Fibroblast of peridontal ligament (primary cell): ENCODE measurements at regions not wholly inside any gene's neighbourhood (a gene's known extent, or its start where the extent isn't known, plus 50 kb on each side); places are given as distances from the start of the nearest gene placed in this dataset.
"Not testable (repeated sequence)": the region's sequence is repeated elsewhere in the genome, so short reads cannot be mapped to it uniquely, and the experiment has no call there.

ENCODE experiments used
- DNase-seq: peaks from one replicate; pipeline ENCODE4 v3.0.0-alpha.2; 2010; ENCODE audit errors: extremely low read depth

DNA sequence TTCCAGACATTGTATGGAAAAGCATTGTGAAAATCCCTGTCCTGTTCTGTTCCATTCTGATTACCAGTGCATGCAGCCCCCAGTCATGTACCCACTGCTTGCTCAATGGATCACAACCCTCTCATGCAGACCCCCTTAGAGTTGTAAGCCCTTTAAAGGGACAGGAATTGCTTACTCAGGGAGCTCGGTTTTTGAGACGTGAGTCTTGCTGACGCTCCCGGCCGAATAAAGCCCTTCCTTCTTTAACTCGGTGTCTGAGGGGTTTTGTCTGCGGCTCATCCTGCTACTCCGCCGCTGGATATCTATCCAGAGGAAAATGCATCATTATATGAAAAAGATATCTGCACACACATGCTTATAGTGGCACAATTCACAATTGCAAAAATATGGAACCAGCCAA is 1425.6 kb downstream of the STIM2 start:
- DNase-seq: not testable (repeated sequence)

GRCh38 chr4:28287831-28288233 is 1427.2 kb downstream of the STIM2 start:
- DNase-seq: peak; percentile 94

DNA sequence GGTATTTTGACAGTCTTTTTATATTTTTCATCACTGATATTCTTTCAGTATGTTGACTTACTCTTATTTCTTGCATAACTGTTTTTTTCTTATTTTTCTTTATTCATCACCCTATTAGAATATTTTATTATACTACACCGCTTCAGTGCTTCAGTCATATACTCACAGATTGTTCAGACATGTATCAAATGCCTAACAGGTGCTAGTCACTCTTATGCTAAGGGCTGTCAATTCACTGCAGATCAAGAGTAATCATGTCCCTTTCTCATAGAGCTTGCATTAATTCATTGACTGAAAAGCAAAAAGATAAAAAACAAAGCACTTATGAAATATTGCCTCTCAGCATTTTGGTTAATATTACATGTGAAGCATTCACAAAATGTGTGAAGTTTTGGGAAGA is 1435.6 kb downstream of the STIM2 start:
- DNase-seq: no peak

- no peak for DNase-seq
These were observed 1450.3 kb downstream of the STIM2 start for GRCh38 chr4:28310926-28311325.

DNA sequence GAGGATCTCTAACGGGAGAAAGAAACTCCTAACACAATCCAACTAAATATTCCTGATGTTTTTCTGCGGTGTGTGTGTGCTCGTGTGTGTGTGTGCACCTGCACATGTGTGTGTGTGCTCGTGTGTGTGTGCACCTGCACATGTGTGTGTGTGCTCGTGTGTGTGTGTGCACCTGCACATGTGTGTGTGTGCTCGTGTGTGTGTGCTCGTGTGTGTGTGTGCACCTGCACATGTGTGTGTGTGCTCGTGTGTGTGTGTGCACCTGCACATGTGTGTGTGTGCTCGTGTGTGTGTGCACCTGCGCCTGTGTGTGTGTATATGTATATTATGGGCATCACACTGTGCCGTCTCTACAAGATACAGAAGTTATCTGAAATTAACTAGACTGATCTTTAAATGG is 1451.9 kb downstream of the STIM2 start:
- not testable (repeated sequence) for DNase-seq

DNA sequence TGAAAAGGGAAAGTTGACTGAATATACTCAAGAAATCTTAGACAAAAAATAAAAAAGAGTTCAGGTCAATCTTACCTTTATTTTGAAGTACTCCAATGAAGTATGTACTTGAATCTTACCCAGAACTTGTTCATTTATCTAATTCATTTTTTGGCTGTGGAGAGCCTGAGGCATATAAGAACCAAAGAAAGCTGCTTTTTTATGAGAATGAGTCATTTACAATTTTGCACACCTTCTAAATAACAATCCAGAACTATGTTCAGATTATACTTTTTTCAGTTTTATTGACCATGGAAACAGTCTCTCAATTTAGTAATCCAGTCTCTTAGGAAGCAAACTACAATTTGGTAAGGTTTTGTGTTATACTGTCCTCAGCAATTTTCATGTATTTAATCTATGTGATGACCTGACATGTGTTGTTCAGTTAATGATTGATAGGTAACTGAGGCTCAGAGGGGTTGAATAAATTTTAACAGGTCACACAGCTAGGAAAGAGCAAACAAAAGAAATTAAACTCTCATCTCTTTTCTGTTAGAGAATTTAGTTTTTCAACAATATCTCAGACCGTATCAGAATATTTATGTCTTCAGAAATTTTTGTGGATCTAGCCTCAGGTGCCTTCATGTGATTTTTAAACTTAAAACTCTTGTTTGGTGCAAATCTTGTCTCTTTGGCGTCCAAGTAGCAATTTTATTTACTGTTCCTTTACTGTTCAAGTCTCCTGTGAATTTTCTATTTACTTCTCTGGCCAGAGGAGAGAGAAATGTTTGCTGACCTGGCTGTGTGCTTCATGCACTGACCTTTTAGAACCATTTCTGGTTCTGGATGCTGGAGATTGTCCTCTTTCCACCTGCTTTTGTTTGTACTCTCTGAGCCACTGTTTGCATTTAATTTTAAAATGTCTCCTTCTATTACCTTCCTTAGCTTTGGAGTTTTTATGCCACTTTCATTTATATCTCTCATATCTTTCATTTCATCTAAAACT is 1453.4 kb downstream of the STIM2 start:
- no peak for DNase-seq

- DNase-seq: no peak
These were observed 1456.6 kb downstream of the STIM2 start for GRCh38 chr4:28317221-28317620.

DNA sequence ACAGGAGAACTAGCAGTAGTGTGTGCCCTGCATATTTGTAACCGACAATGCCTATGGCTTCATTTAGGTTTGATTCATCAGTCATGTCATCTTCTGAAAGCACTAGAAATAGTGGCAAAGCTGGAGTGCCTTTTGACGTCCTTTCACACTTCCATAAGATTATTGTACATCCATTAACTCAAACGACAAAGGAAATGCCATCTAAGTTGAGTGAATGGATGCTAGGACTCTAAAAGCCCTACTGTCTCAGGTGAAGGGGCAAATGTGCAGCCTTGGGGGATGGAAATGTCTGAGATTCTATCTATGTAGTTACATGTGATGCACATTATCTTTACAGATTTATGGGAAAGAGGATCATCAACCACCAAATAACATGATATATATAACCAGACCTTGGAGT is 1473.6 kb downstream of the STIM2 start:
- no peak for DNase-seq

DNA sequence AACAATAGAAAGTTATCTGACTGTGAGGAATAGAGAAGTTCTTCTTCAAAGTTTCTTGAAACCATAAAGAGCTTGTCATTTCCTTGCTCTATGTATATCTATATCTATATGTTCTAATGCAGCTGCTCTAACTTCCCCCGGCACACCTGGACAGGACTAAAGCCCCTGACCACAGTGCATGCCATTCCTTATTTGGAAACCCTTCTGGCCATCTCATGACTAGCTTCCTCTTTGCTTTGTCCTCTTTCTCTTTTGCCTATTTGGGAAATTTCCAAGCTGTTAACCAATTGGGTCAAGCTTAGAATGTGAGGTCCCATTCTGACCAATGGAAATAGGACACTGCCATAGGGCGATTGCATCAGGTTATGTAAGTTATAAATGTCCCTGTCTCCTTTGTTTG is 1481.1 kb downstream of the STIM2 start:
- DNase-seq: no peak

DNA sequence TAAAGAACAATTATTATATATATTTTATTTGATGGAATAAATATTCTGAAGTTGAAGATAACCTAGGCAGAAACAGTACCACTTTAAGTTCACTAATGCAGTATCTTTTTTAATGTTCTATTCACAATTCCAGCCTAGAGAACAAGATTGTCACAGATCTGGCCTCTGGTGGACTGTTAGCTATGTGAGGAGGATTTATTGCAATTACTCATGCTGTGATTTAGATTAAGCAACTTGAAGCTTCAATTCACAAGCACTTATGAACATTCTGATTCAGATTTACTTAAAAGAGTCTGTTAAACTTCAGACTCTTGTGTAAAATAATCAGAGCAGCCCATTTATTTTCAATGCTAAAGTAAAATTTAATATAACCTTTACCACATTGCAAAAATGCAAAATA is 1489.8 kb downstream of the STIM2 start:
- peak; percentile 12 for DNase-seq

- DNase-seq: no peak
These were observed 1490.5 kb downstream of the STIM2 start for GRCh38 chr4:28351102-28351501.

DNA sequence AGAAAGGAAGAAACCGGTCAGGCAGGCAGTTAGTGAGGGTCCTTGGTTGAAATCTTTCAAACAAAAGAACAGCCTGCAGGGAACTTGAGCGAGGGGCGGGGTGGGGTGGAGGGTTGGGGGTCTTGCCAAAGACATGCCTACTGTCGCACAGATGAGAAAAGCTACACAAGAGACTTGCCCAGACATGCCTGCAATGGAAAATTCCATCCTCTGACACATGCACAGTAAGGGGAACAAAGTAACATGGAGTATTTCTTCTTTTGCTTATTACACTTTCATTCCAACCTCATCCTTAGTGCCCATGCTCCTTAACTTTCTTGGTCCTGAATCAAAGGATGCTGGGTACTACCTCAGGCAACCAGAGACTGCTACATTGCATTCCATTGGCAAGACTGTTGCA is 1491.2 kb downstream of the STIM2 start:
- no peak for DNase-seq

DNA sequence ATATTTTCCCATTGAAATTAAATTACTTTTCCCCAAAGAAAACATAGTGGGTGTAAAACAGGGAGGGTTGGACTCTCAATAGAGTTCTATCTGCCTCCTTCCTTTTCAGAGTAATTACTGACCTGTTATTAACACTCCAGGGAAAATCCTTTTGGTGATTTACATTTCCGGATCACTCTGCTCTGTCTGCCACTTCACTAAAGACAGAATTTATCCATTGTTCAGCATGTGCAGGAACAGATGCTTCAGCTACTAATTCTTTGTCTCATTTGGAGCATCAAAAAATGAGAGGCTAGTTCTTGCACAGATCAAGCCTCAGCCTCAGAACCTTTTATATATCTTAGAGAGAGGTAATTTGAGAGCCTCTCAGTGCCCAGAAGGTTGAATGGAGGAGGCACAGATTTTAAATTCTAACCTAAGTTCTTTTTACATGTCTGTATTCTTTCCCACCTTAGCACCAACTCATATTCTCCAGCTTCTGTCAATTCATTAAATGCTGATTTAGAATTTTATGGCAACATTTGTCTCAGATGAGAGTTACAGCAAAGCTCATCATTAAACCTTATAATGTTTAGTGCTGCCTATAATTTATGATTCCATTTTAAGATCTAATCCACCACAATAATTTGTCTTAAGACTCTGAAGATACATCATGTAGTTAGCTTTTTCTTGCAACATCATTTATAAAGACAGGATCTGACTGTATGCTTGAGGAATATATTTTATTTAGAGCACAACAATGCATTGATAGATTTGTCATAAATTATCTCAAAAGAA is 1494.4 kb downstream of the STIM2 start:
- DNase-seq: no peak

DNA sequence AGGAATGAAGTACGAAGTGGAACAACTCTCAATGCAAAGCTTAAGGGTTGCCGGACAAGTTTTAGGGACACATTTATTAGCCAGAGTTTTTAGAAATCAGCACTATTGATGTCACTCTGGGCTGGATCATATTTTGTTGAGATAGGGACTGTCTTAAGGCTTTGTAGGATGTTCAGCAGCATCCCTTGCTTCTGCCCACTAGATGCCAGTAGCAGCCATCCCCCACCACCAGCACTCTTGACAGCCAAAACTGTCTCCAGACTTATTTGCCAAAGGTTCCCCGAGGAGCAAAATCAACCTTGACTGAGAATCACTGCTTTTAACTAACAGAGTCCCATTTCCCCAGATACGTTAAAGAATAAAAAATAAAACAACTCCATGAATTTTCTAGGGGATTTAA is 1497.3 kb downstream of the STIM2 start:
- peak; percentile 19 for DNase-seq

- DNase-seq: peak; percentile 43
These were observed 1498.0 kb downstream of the STIM2 start for GRCh38 chr4:28358606-28359005.

GRCh38 chr4:28360681-28361080 is 1500.0 kb downstream of the STIM2 start:
- peak; percentile 16 for DNase-seq

- no peak for DNase-seq
These were observed 1501.5 kb downstream of the STIM2 start for GRCh38 chr4:28362169-28362568.

- no peak for DNase-seq
These were observed 1508.9 kb downstream of the STIM2 start for GRCh38 chr4:28369499-28369898.

DNA sequence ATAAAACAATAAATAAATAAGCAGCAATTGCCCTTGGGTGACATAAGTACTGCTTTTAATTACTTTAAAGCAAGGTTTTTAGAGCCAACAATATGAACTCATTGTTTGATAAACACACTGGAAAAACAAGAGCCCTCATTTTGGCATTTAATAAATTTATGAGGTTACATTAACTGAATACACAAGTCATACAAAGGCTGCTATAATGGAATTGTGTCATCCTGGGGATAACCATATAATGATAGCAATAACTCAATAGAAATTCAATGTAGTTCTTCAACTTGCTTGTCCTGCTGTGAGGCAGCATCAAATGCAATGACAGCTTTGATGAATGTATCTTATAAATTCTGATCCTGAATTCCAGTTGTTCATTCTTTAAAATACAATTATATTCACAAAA is 1512.5 kb downstream of the STIM2 start:
- no peak for DNase-seq

- no peak for DNase-seq
These were observed 1513.0 kb downstream of the STIM2 start for GRCh38 chr4:28373601-28374000.

DNA sequence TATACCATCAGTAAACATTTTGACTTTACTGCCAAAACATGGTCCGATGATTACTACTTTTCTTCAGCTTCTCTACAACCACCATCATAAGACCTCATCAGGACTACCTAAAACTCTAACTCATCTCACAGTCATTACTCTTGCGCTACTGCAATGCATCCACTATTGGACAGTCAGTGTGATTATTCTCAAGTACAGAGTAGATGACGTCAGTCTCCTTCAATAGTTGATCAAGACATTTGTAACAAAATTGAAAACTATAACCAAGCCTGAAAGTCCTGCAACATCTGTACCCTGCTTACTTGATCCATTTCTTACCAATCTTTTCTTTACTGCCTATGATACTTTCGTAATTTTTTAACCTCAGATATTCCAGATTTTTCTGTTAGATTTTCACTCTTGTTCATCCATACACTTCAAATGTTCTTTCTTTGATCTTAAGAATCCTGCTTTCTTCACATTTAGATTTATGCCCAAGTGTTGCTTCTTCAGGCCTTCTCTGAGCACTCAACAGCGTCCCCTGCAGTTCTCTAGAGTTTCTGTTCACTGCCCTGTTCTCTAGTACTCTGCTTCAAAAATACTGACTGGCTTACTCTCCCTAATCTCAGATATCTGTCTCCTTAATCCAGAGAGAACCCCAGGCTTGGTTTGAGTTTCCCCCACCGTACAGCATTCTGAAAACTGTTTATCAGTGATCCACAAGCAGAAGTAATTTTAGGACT is 1517.6 kb downstream of the STIM2 start:
- DNase-seq: no peak

- no peak for DNase-seq
These were observed 1525.2 kb downstream of the STIM2 start for GRCh38 chr4:28385801-28386200.
